Fibroblast of lung (primary cell): ENCODE measurements at regions not wholly inside any gene's neighbourhood (a gene's known extent, or its start where the extent isn't known, plus 50 kb on each side); places are given as distances from the start of the nearest gene placed in this dataset.

ENCODE experiments used
- EZH2 ChIP-seq: IDR thresholded peaks from 2 replicates; pipeline ENCODE4 v1.5.1; 2012; ENCODE audit warnings: low read length, control low read depth, mild to moderate bottlenecking; ENCODE audit errors: missing control alignments
- TF ChIP-seq, protein P1 (sequence below), 2 donors: IDR thresholded peaks in 1 of 2; conservative IDR thresholded peaks in 1 of 2; 1 replicate in 1 of 2; 2 replicates in 1 of 2; pipeline ENCODE4 v1.5.1; 2011 to 2012; ENCODE audit warnings: low read length in 2 of 2, control low read depth in 1 of 2, inconsistent platforms in 1 of 2, low read depth in 1 of 2, mild to moderate bottlenecking in 1 of 2

- TF ChIP-seq, protein P1, sequence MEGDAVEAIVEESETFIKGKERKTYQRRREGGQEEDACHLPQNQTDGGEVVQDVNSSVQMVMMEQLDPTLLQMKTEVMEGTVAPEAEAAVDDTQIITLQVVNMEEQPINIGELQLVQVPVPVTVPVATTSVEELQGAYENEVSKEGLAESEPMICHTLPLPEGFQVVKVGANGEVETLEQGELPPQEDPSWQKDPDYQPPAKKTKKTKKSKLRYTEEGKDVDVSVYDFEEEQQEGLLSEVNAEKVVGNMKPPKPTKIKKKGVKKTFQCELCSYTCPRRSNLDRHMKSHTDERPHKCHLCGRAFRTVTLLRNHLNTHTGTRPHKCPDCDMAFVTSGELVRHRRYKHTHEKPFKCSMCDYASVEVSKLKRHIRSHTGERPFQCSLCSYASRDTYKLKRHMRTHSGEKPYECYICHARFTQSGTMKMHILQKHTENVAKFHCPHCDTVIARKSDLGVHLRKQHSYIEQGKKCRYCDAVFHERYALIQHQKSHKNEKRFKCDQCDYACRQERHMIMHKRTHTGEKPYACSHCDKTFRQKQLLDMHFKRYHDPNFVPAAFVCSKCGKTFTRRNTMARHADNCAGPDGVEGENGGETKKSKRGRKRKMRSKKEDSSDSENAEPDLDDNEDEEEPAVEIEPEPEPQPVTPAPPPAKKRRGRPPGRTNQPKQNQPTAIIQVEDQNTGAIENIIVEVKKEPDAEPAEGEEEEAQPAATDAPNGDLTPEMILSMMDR (conservative IDR thresholded peaks at IDR 0.05 in 1 of 2, IDR thresholded peaks at IDR 0.05 in 1 of 2; ENCODE audit: low read depth in 1 of 2, low read length in 2 of 2), result no peak
- no peak for TF ChIP-seq EZH2
Observed at GRCh38 chr13:88761145-88761544, 1090.0 kb downstream of the SLITRK5 start.
